ENCODE measurements at regions not wholly inside any gene's neighbourhood (a gene's known extent, or its start where the extent isn't known, plus 50 kb on each side); places are given as distances from the start of the nearest gene placed in this dataset.

- intact Hi-C loops (cut with DNase I) = no loop called here
- DNase-seq (no peak), ATAC-seq (no peak)
- no peaks in the 10 kb centered on the region for H3K36me3 ChIP-seq
- no peak overlapping the region for H3K27ac ChIP-seq
- TF ChIP-seq CTCF (IDR thresholded peaks at IDR 0.05) = no peak
- no peaks in the 10 kb centered on the region for H3K4me1 ChIP-seq
- no peaks in the 10 kb centered on the region for H3K9me3 ChIP-seq
- no peaks in the 10 kb centered on the region for H3K27me3 ChIP-seq
- H3K4me3 ChIP-seq = no peak overlapping the region
These were observed 188.4 kb downstream of the PPP1R3A start for GRCh38 chr7:113730309-113730955.

- ATAC-seq = no peak
- Histone ChIP-seq H3K4me1 (no peaks in the 10 kb centered on the region), H3K36me3 (no peaks in the 10 kb centered on the region), H3K27ac (no peak overlapping the region), H3K27me3 (no peaks in the 10 kb centered on the region), H3K4me3 (no peak overlapping the region), H3K9me3 (no peaks in the 10 kb centered on the region)
- no peak for TF ChIP-seq CTCF (IDR thresholded peaks at IDR 0.05)
- intact Hi-C loops (cut with DNase I) = no loop called here
- no peak for DNase-seq
These were observed 191.3 kb downstream of the PPP1R3A start for GRCh38 chr7:113727486-113727885.

DNA sequence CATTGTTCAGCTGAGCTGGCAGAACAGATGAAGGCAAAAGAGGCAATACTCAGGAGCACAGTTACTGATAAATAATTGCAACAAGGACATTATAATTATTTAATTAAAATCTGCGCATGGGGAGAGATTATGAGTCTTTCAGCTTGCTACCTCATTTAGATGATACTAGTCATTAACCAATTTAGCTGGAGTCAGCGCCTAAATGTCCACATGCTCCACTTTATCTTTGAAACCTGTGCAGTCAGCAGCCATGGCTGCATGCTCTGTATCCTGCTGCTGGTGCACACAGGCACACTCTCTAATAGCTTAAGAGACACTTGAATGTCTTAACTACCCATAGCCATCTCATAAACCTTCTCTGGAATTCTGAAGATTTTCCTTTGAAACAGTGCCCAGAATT is 196.8 kb downstream of the PPP1R3A start:
- TF ChIP-seq CTCF (IDR thresholded peaks at IDR 0.05) = no peak
- DNase-seq (no peak), ATAC-seq (no peak)
- Histone ChIP-seq H3K4me1 (no peaks in the 10 kb centered on the region), H3K27ac (no peak overlapping the region), H3K9me3 (no peaks in the 10 kb centered on the region), H3K36me3 (no peaks in the 10 kb centered on the region), H3K27me3 (no peaks in the 10 kb centered on the region), H3K4me3 (no peak overlapping the region)
- intact Hi-C loops (cut with DNase I) = no loop called here

- Histone ChIP-seq H3K4me1 (no peaks in the 10 kb centered on the region), H3K9me3 (no peaks in the 10 kb centered on the region), H3K4me3 (no peak overlapping the region), H3K27me3 (no peaks in the 10 kb centered on the region), H3K36me3 (no peaks in the 10 kb centered on the region), H3K27ac (no peak overlapping the region)
- no peak for TF ChIP-seq CTCF (IDR thresholded peaks at IDR 0.05)
- no peak for ATAC-seq
- intact Hi-C loops (cut with DNase I) = no loop called here
- no peak for DNase-seq
These were observed 201.1 kb downstream of the PPP1R3A start for GRCh38 chr7:113717739-113718138.

GRCh38 chr7:113715981-113716856 is 202.6 kb downstream of the PPP1R3A start:
- Histone ChIP-seq H3K27me3 (no peaks in the 10 kb centered on the region), H3K4me1 (no peaks in the 10 kb centered on the region), H3K4me3 (no peak overlapping the region), H3K9me3 (no peaks in the 10 kb centered on the region), H3K27ac (no peak overlapping the region), H3K36me3 (no peaks in the 10 kb centered on the region)
- DNase-seq (no peak), ATAC-seq (no peak)
- no peak for TF ChIP-seq CTCF (IDR thresholded peaks at IDR 0.05)
- intact Hi-C loops (cut with DNase I) = no loop called here

Data from upper lobe of right lung (tissue), 1 donor.